Fibroblast of skin of left quadriceps (primary cell): ENCODE measurements at regions not wholly inside any gene's neighbourhood (a gene's known extent, or its start where the extent isn't known, plus 50 kb on each side); places are given as distances from the start of the nearest gene placed in this dataset.

ENCODE experiments used
- DNase-seq, 2 experiments: peaks; one replicate each; pipeline ENCODE4 v3.0.0-alpha.2; 2013; ENCODE audit warnings: low read depth in 2 of 2

DNA sequence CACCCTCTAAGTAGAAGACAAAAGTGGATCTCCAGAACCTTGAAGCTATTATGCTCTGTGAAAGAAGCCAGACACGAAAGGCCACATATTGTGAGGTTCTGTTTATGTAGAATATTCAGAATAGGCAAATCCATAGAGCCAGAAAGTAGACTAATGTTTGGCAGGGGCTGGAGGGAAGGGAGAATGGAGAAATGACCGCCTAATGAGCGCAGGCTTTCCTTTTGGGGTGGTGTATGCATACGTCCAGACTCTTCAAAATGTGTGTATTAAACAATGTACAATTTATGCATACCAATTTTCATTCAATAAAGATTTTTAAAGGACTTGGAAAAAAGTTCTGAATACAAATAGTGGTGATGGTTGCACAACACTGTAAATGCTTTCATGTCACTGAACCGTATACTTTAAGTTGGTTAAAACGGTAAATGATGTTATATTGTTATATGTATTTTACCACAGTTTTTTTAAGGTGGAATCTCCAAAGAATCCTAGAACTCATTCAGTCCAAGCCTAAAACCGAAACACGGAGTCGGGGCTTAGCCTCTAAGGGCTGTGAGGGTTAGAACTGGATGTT lies 397.4 kb downstream of the SOX9 start:
- DNase-seq: no peak

DNA sequence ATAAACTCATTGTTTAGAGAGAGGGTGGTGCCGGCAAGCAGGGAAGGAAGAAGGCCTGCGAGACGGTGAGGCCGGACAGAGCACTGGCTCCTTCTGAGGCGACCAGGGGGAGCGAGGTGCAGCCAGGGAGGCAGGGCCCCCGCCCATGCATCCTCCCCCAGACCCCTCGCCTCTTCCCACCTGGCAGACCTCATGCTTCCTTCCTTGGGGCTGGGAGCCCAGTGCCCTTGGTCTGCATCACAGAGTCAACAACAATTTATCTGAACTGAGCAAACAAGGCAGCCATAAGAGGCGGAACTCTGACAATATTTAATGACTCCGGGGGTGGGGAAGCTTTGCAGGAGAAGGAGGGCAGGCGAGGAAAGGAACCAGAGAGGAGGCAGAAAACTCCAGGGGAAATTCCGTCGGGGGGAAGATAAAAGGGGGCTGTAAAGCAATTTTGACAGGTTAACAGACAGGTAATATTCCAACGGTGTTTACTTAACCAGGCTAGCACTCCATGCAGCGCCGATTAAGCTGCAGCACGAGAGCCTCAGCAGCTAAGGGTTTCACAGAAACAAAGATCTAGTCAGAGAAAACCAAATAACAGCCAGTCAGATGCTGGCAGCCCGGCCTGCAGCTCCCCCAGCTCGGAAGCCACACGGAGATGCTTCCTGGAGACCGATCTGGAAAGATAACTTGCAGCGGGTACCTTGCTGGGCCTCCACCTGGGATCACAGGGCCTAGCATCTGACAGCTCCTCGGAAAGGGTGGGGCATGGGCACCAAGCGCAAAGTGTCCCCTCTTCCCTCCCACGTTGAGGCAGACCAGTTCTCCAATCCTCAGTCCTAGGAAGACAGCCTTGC lies 398.2 kb downstream of the SOX9 start:
- no peak for DNase-seq

DNA sequence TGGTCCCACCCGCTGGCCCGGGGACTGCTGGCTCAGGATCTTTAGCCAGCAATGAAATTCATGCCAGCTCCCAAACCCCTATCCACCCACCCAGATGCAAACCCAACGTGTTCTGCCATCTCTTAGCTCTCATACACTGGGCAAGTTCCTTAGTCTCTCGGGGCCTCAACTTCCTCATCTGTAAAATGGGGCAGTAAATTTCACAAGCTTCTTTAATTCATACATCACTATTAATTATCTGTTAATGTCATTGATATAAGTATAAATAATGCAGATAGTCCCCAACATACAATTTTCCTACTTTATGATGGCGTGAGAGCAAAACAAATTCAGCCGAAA lies 398.7 kb downstream of the SOX9 start:
- DNase-seq: no peak

- no peak for DNase-seq
These were observed 400.0 kb downstream of the SOX9 start for GRCh38 chr17:72520665-72521303.

GRCh38 chr17:72523491-72523890 lies 402.7 kb downstream of the SOX9 start:
- DNase-seq: no peak

DNA sequence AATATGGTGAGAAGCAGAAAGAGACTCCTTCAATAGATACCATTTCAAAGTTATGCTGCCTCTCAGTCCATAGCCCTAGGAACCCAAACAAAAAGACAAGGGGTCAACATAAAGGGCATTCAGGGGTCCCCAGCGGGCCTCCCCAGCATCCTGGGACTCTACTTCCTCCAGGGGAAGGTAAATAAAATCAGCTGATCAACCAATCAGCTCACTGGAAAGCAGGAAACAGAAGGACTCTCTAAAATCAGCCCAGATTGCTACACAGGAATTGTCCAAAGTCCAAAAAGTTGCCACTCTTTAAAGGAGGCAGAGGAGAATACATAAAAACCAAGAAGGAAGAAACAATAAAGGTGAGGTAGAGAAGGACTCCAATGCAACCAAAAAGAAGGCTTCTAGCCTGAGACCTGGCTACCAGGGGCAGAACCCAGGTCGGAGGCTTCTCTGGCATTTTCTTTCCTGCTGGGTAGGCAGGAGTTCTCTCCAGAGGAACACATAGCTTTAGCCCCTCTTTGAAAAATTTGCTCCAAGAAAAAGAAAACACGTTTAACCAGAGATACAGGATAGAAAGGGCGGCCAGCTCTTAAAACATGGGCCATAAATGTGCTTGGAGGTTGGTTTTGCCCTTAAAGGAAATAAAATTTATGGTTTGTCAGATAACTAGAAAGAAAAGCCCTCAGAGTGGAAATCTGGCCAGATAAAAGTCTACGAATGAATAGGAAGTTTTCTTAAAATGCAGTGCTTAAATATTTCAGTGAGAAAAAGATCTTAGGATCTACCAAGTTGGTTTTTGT lies 404.6 kb downstream of the SOX9 start:
- DNase-seq: no peak

DNA sequence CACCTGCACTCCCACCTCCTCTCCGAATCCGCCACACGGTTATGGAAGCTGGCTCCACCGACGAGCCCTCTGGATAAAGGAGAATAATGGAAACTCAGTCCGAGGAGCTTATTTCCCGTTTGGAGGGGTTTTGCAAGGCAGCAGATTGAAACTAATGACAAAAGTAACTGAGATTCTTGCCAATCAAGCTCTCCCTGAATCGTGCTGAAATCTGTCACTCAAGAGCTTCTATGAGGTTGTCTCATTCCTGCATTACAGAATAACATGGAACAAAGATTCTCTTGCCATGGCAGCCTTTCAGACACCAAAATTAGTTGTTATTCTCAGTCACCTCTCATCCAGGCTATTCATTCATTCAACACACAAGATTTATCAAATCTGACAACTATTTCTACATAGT lies 405.9 kb downstream of the SOX9 start:
- DNase-seq: no peak

GRCh38 chr17:72527789-72528188 lies 407.0 kb downstream of the SOX9 start:
- no peak for DNase-seq

- DNase-seq: no peak
These were observed 407.9 kb downstream of the SOX9 start for GRCh38 chr17:72528683-72529082.

DNA sequence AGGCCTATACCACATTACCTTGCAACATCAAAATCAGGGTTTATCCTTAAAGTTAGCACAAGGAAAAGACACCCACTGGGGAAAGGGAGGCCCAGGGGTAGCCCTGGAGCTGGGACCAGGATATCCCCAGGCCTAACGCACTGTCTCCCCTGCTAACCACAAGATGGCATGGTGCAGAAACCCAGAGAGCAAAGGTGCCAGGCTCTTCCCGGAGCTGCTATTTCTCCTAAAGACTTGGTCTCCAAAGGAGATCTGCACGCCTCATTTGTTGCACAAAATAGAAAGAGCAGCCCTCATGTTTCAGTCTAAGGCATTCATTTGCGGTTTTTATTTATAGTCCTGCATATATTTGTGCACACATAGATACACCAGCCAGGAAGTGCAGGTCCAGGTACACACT lies 408.6 kb downstream of the SOX9 start:
- DNase-seq: no peak

GRCh38 chr17:72530454-72530853 lies 409.6 kb downstream of the SOX9 start:
- no peak for DNase-seq

- no peak for DNase-seq
These were observed 410.9 kb downstream of the SOX9 start for GRCh38 chr17:72531729-72532128.

GRCh38 chr17:72534265-72534664 lies 413.4 kb downstream of the SOX9 start:
- DNase-seq: no peak

- DNase-seq: no peak
These were observed 414.0 kb downstream of the SOX9 start for GRCh38 chr17:72534776-72535175.

DNA sequence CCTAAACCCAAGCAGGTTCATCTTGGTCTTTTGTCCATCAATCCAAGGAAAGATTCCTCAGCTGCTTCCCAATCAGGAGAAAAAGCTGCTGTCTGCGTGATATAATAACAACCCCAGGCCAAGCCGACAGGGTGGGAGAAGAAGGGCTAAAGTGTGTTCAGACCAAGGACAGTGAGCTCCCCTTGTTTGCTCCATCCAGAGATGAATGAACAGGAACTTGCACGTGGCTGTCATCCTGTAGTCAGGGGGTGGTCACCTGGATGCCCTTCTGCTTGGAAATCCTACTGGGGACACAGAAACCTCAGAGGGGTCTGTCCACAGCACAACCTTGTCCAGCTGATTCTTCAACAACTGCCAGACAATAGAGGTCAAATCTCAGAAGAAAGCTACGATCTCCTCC lies 414.5 kb downstream of the SOX9 start:
- no peak for DNase-seq

DNA sequence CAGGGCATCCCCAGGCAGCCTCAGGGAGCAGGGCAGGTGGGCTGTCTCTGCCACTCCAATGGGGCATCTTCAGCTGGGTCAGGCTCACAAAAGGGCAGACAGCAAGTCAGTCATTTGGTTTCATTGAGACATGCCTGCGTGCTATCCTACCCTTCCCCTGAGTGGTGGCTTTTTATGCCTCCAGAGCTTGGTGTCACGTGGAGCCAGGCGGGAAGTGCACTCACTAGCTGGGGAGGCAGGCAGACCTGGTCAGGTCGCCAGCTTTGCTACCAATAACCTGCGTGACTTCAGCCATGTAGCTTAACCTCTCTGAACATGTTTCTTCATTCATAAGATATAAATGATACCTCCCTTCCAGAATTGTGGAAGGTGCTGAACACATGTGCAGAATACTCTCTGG lies 415.0 kb downstream of the SOX9 start:
- no peak for DNase-seq

GRCh38 chr17:72536788-72537187 lies 416.0 kb downstream of the SOX9 start:
- DNase-seq: no peak

GRCh38 chr17:72538443-72538842 lies 417.6 kb downstream of the SOX9 start:
- DNase-seq: no peak

GRCh38 chr17:72538901-72539352 lies 418.1 kb downstream of the SOX9 start:
- no peak for DNase-seq

GRCh38 chr17:72539981-72540897 lies 419.4 kb downstream of the SOX9 start:
- DNase-seq: no peak

DNA sequence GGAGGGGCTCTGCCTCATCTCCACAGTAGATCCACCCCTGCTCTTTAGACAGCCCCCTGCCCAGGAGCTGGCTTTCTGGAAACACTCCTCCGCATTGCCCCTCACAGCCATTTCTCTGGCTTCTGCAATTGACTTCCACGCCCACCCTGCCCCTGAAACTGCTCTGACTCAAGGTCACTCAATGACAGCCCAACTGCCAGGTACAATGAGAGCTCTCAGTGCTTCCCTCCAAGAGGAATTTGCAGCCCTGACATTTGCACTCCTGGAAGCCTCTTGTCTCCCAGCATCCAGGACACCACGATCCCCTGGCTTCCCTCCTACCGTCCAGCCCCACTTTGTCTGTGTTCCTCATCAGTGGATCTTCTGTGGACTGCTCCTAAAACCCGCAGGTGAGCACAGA lies 421.5 kb downstream of the SOX9 start:
- DNase-seq: no peak
